Activated naive CD4-positive, alpha-beta T cell treated with anti-CD3 and anti-CD28 coated beads, Interleukin-2, amount 10 ng/mL, durations not matched to agents 7 days and 5 days (primary cell): ENCODE measurements at regions not wholly inside any gene's neighbourhood (a gene's known extent, or its start where the extent isn't known, plus 50 kb on each side); places are given as distances from the start of the nearest gene placed in this dataset.
A peak's percentile ranks its signal among the peaks of the same experiment; 100 is the strongest.

ENCODE experiments used
- CTCF ChIA-PET: fragments of 350-600 bp; sonication (Branson Sonifier 250); formaldehyde crosslinking; loops from one replicate; lab custom pipeline; 2021; ENCODE audit warnings: antibody characterized with exemption; lab: Charles Lee
- DNase-seq: peaks from one replicate; pipeline ENCODE4 v3.0.0-alpha.2; 2020
- H3K27ac Mint-ChIP-seq: one replicate; pipeline ENCODE4 v1.8.0; 2021; ENCODE audit warnings: mild to moderate bottlenecking, moderate library complexity, mixed read lengths
- H3K27me3 Mint-ChIP-seq: one replicate; pipeline ENCODE4 v1.8.0; 2021; ENCODE audit warnings: mild to moderate bottlenecking, mixed read lengths
- H3K36me3 Mint-ChIP-seq: one replicate; pipeline ENCODE4 v1.8.0; 2021; ENCODE audit warnings: mixed read lengths
- H3K4me1 Mint-ChIP-seq: one replicate; pipeline ENCODE4 v1.8.0; 2021; ENCODE audit warnings: mixed read lengths
- H3K4me3 Mint-ChIP-seq: one replicate; pipeline ENCODE4 v1.8.0; 2021; ENCODE audit warnings: mild to moderate bottlenecking, moderate library complexity, mixed read lengths
- H3K9me3 Mint-ChIP-seq: one replicate; pipeline ENCODE4 v1.8.0; 2021; ENCODE audit warnings: mixed read lengths

- Mint-ChIP-seq H3K4me1 (no peaks in the 10 kb centered on the region), H3K4me3 (no peak overlapping the region), H3K9me3 (peaks cover 1% of the 10 kb centered on the region), H3K27me3 (no peaks in the 10 kb centered on the region), H3K36me3 (no peaks in the 10 kb centered on the region), H3K27ac (no peak overlapping the region)
- DNase-seq: no peak
- CTCF ChIA-PET: no interaction called here
These were observed 242.6 kb upstream of the RFC3 start for GRCh38 chr13:33575378-33575777.

- peaks cover 2% of the 10 kb centered on the region for H3K27me3 Mint-ChIP-seq
- no peak for DNase-seq
- H3K4me1 Mint-ChIP-seq: no peaks in the 10 kb centered on the region
- CTCF ChIA-PET: no interaction called here
- peaks cover 1% of the 10 kb centered on the region for H3K9me3 Mint-ChIP-seq
- no peaks in the 10 kb centered on the region for H3K36me3 Mint-ChIP-seq
- H3K27ac Mint-ChIP-seq: no peak overlapping the region
- no peak overlapping the region for H3K4me3 Mint-ChIP-seq
These were observed 240.9 kb upstream of the RFC3 start for GRCh38 chr13:33577007-33577406.

GRCh38 chr13:33578786-33579185 is 239.2 kb upstream of the RFC3 start:
- CTCF ChIA-PET: no interaction called here
- peaks cover 4% of the 10 kb centered on the region for H3K27me3 Mint-ChIP-seq
- H3K36me3 Mint-ChIP-seq: no peaks in the 10 kb centered on the region
- H3K27ac Mint-ChIP-seq: no peak overlapping the region
- no peaks in the 10 kb centered on the region for H3K4me1 Mint-ChIP-seq
- no peaks in the 10 kb centered on the region for H3K9me3 Mint-ChIP-seq
- H3K4me3 Mint-ChIP-seq: no peak overlapping the region
- DNase-seq: no peak

- DNase-seq: no peak
- no peaks in the 10 kb centered on the region for H3K36me3 Mint-ChIP-seq
- H3K4me1 Mint-ChIP-seq: no peaks in the 10 kb centered on the region
- peaks cover 4% of the 10 kb centered on the region for H3K27me3 Mint-ChIP-seq
- H3K27ac Mint-ChIP-seq: no peak overlapping the region
- H3K9me3 Mint-ChIP-seq: no peaks in the 10 kb centered on the region
- CTCF ChIA-PET: interaction anchor here (1.3 kb wide), 1 partner anchor 142 kb away, joined by 4 read pairs; no protein-coding TSS in a partner anchor
- H3K4me3 Mint-ChIP-seq: no peak overlapping the region
These were observed 235.8 kb upstream of the RFC3 start for GRCh38 chr13:33582121-33582520.

- Mint-ChIP-seq H3K27ac (no peak overlapping the region), H3K27me3 (peaks cover 4% of the 10 kb centered on the region), H3K4me3 (no peak overlapping the region), H3K4me1 (no peaks in the 10 kb centered on the region), H3K9me3 (no peaks in the 10 kb centered on the region), H3K36me3 (no peaks in the 10 kb centered on the region)
- DNase-seq: no peak
- CTCF ChIA-PET: no interaction called here
These were observed 234.6 kb upstream of the RFC3 start for GRCh38 chr13:33583398-33583797.

- no peak overlapping the region for H3K4me3 Mint-ChIP-seq
- no peak overlapping the region for H3K27ac Mint-ChIP-seq
- no peaks in the 10 kb centered on the region for H3K27me3 Mint-ChIP-seq
- no peaks in the 10 kb centered on the region for H3K36me3 Mint-ChIP-seq
- no peaks in the 10 kb centered on the region for H3K9me3 Mint-ChIP-seq
- H3K4me1 Mint-ChIP-seq: no peaks in the 10 kb centered on the region
- CTCF ChIA-PET: no interaction called here
- DNase-seq: no peak
These were observed 227.0 kb upstream of the RFC3 start for GRCh38 chr13:33590936-33591335.

- DNase-seq: no peak
- peaks cover 19% of the 10 kb centered on the region for H3K4me1 Mint-ChIP-seq
- peaks cover 2% of the 10 kb centered on the region for H3K36me3 Mint-ChIP-seq
- H3K9me3 Mint-ChIP-seq: peaks cover 3% of the 10 kb centered on the region
- H3K4me3 Mint-ChIP-seq: no peak overlapping the region
- peaks cover under 1% of the 10 kb centered on the region for H3K27me3 Mint-ChIP-seq
- CTCF ChIA-PET: no interaction called here
- H3K27ac Mint-ChIP-seq: no peak overlapping the region
These were observed 211.3 kb upstream of the RFC3 start for GRCh38 chr13:33606692-33607091.

- no peaks in the 10 kb centered on the region for H3K27me3 Mint-ChIP-seq
- H3K36me3 Mint-ChIP-seq: no peaks in the 10 kb centered on the region
- peak overlapping the region; percentile 34 for H3K4me3 Mint-ChIP-seq
- CTCF ChIA-PET: interaction anchor here (1.1 kb wide), 1 partner anchor 68 kb away, joined by 5 read pairs; no protein-coding TSS in a partner anchor
- H3K4me1 Mint-ChIP-seq: peaks cover 40% of the 10 kb centered on the region
- H3K27ac Mint-ChIP-seq: peak overlapping the region; percentile 85
- peak; percentile 34 for DNase-seq
- H3K9me3 Mint-ChIP-seq: no peaks in the 10 kb centered on the region
These were observed 207.4 kb upstream of the RFC3 start for GRCh38 chr13:33610438-33611120.

- DNase-seq: no peak
- H3K9me3 Mint-ChIP-seq: no peaks in the 10 kb centered on the region
- H3K4me1 Mint-ChIP-seq: peaks cover 40% of the 10 kb centered on the region
- peaks cover 4% of the 10 kb centered on the region for H3K27me3 Mint-ChIP-seq
- H3K36me3 Mint-ChIP-seq: no peaks in the 10 kb centered on the region
- H3K4me3 Mint-ChIP-seq: peak overlapping the region; percentile 34
- peak overlapping the region; percentile 85 for H3K27ac Mint-ChIP-seq
- CTCF ChIA-PET: interaction anchor here (1.1 kb wide), 1 partner anchor 68 kb away, joined by 5 read pairs; no protein-coding TSS in a partner anchor
These were observed 206.7 kb upstream of the RFC3 start for GRCh38 chr13:33611121-33611805.

GRCh38 chr13:33612641-33613638 is 205.0 kb upstream of the RFC3 start:
- peaks cover 40% of the 10 kb centered on the region for H3K4me1 Mint-ChIP-seq
- peaks cover 4% of the 10 kb centered on the region for H3K27me3 Mint-ChIP-seq
- no peaks in the 10 kb centered on the region for H3K9me3 Mint-ChIP-seq
- no peaks in the 10 kb centered on the region for H3K36me3 Mint-ChIP-seq
- no peak for DNase-seq
- no peak overlapping the region for H3K4me3 Mint-ChIP-seq
- CTCF ChIA-PET: interaction anchor here (2.3 kb wide), 1 partner anchor 111 kb away, joined by 5 read pairs; no protein-coding TSS in a partner anchor
- H3K27ac Mint-ChIP-seq: peak overlapping the region; percentile 67

GRCh38 chr13:33615436-33615835 is 202.5 kb upstream of the RFC3 start:
- Mint-ChIP-seq H3K4me1 (peaks cover 34% of the 10 kb centered on the region), H3K27ac (no peak overlapping the region), H3K27me3 (peaks cover 4% of the 10 kb centered on the region), H3K36me3 (no peaks in the 10 kb centered on the region), H3K9me3 (no peaks in the 10 kb centered on the region), H3K4me3 (no peak overlapping the region)
- no peak for DNase-seq
- CTCF ChIA-PET: no interaction called here

- H3K9me3 Mint-ChIP-seq: no peaks in the 10 kb centered on the region
- H3K27me3 Mint-ChIP-seq: peaks cover 4% of the 10 kb centered on the region
- no peaks in the 10 kb centered on the region for H3K36me3 Mint-ChIP-seq
- no peak overlapping the region for H3K27ac Mint-ChIP-seq
- no peak overlapping the region for H3K4me3 Mint-ChIP-seq
- CTCF ChIA-PET: no interaction called here
- no peak for DNase-seq
- peaks cover 27% of the 10 kb centered on the region for H3K4me1 Mint-ChIP-seq
These were observed 201.8 kb upstream of the RFC3 start for GRCh38 chr13:33616130-33616529.

GRCh38 chr13:33617055-33617454 is 200.9 kb upstream of the RFC3 start:
- no peaks in the 10 kb centered on the region for H3K36me3 Mint-ChIP-seq
- CTCF ChIA-PET: no interaction called here
- H3K9me3 Mint-ChIP-seq: no peaks in the 10 kb centered on the region
- H3K4me3 Mint-ChIP-seq: no peak overlapping the region
- no peak overlapping the region for H3K27ac Mint-ChIP-seq
- peaks cover 18% of the 10 kb centered on the region for H3K4me1 Mint-ChIP-seq
- H3K27me3 Mint-ChIP-seq: peaks cover 4% of the 10 kb centered on the region
- DNase-seq: no peak

GRCh38 chr13:33624253-33624652 is 193.7 kb upstream of the RFC3 start:
- Mint-ChIP-seq H3K36me3 (no peaks in the 10 kb centered on the region), H3K27me3 (no peaks in the 10 kb centered on the region), H3K4me3 (no peak overlapping the region), H3K9me3 (no peaks in the 10 kb centered on the region), H3K4me1 (peaks cover 8% of the 10 kb centered on the region), H3K27ac (no peak overlapping the region)
- no peak for DNase-seq
- CTCF ChIA-PET: no interaction called here
